ENCODE measurements at regions not wholly inside any gene's neighbourhood (a gene's known extent, or its start where the extent isn't known, plus 50 kb on each side); places are given as distances from the start of the nearest gene placed in this dataset.

- no peak for DNase-seq (ENCODE audit: low read depth, low spot score)
These were observed 295.5 kb upstream of the JARID2 start for GRCh38 chr6:14950103-14950969.

- no peak for DNase-seq (ENCODE audit: low read depth, low spot score)
These were observed 294.9 kb upstream of the JARID2 start for GRCh38 chr6:14950970-14951276.

- DNase-seq (ENCODE audit: low read depth, low spot score), result no peak
These were observed 294.2 kb upstream of the JARID2 start for GRCh38 chr6:14951704-14952103.

- DNase-seq (ENCODE audit: low read depth, low spot score), result no peak
These were observed 292.0 kb upstream of the JARID2 start for GRCh38 chr6:14953836-14954235.

- no peak for DNase-seq (ENCODE audit: low read depth, low spot score)
These were observed 288.4 kb upstream of the JARID2 start for GRCh38 chr6:14957355-14958059.

GRCh38 chr6:14959324-14959885, 286.5 kb upstream of the JARID2 start:
- no peak for DNase-seq (ENCODE audit: low read depth, low spot score)

GRCh38 chr6:14964556-14965270, 281.2 kb upstream of the JARID2 start:
- no peak for DNase-seq (ENCODE audit: low read depth, low spot score)

GRCh38 chr6:14965424-14966075, 280.3 kb upstream of the JARID2 start:
- DNase-seq (ENCODE audit: low read depth, low spot score), result no peak

GRCh38 chr6:14966096-14966905, 279.6 kb upstream of the JARID2 start:
- DNase-seq (ENCODE audit: low read depth, low spot score), result no peak

GRCh38 chr6:14966906-14967711, 278.8 kb upstream of the JARID2 start:
- no peak for DNase-seq (ENCODE audit: low read depth, low spot score)

- DNase-seq (ENCODE audit: low read depth, low spot score), result no peak
These were observed 277.7 kb upstream of the JARID2 start for GRCh38 chr6:14968056-14968637.

- no peak for DNase-seq (ENCODE audit: low read depth, low spot score)
These were observed 276.7 kb upstream of the JARID2 start for GRCh38 chr6:14969126-14969525.

GRCh38 chr6:14972379-14973067, 273.3 kb upstream of the JARID2 start:
- DNase-seq (ENCODE audit: low read depth, low spot score), result no peak

GRCh38 chr6:14974372-14974771, 271.5 kb upstream of the JARID2 start:
- DNase-seq (ENCODE audit: low read depth, low spot score), result no peak

GRCh38 chr6:14974792-14975470, 270.9 kb upstream of the JARID2 start:
- DNase-seq (ENCODE audit: low read depth, low spot score), result no peak

GRCh38 chr6:14975471-14975817, 270.4 kb upstream of the JARID2 start:
- DNase-seq (ENCODE audit: low read depth, low spot score), result no peak

- DNase-seq (ENCODE audit: low read depth, low spot score), result no peak
These were observed 268.0 kb upstream of the JARID2 start for GRCh38 chr6:14977747-14978382.

GRCh38 chr6:14981960-14982359, 263.9 kb upstream of the JARID2 start:
- DNase-seq (ENCODE audit: low read depth, low spot score), result no peak

All from pulmonary artery endothelial cell (primary cell).